Heart left ventricle (tissue), 16 donors: ENCODE measurements at regions not wholly inside any gene's neighbourhood (a gene's known extent, or its start where the extent isn't known, plus 50 kb on each side); places are given as distances from the start of the nearest gene placed in this dataset.

ENCODE experiments used
- ATAC-seq, 4 donors: fragments of 200-7000 bp; cut with Tn5 transposase; one replicate each; pipeline ENCODE4 v1.9.1; 2020 to 2022; ENCODE audit warnings: moderate library complexity in 4 of 4, mild to moderate bottlenecking in 3 of 4, moderate number of reproducible peaks in 1 of 4
- DNase-seq, 5 donors: peaks; one replicate each; pipeline ENCODE4 v3.0.0-alpha.2; 2020
- H3K27ac ChIP-seq, 12 donors: fragments of 200-600 bp; sonication (generic) in 4 of 12; one replicate each; pipeline versions ENCODE4 v1.5.0 to v1.8.0; 2016 to 2022; ENCODE audit warnings: mild to moderate bottlenecking in 2 of 12
- H3K27me3 ChIP-seq, 9 donors: fragments of 200-600 bp; sonication (generic) in 2 of 9; one replicate each; pipeline versions ENCODE4 v1.5.1 to v1.8.0; 2016 to 2022; ENCODE audit warnings: mild to moderate bottlenecking in 3 of 9
- H3K36me3 ChIP-seq, 9 donors: fragments of 200-600 bp; sonication (generic) in 2 of 9; one replicate each; pipeline versions ENCODE4 v1.5.0 to v1.8.0; 2018 to 2022; ENCODE audit warnings: mild to moderate bottlenecking in 2 of 9
- H3K4me1 ChIP-seq, 12 donors: fragments of 200-600 bp; sonication (generic) in 4 of 12; one replicate each; pipeline versions ENCODE4 v1.5.0 to v1.8.0; 2016 to 2022; ENCODE audit warnings: mild to moderate bottlenecking in 3 of 12
- H3K4me3 ChIP-seq, 12 donors: fragments of 200-600 bp; sonication (generic) in 4 of 12; one replicate each; pipeline versions ENCODE4 v1.5.0 to v1.8.0; 2017 to 2022; ENCODE audit warnings: mild to moderate bottlenecking in 9 of 12, moderate library complexity in 4 of 12
- H3K9me3 ChIP-seq, 12 donors: fragments of 200-600 bp; sonication (generic) in 4 of 12; one replicate each; pipeline versions ENCODE4 v1.5.0 to v1.8.0; 2016 to 2022; ENCODE audit warnings: mild to moderate bottlenecking in 1 of 12
- POLR2A ChIP-seq, 2 donors: fragments of 450-650 bp; IDR thresholded peaks; one replicate each; pipeline ENCODE4 v1.6.1; 2017; ENCODE audit warnings: antibody characterized with exemption in 2 of 2, mild to moderate bottlenecking in 2 of 2, moderate library complexity in 2 of 2
- WGBS, 4 donors: extraction: QIAGEN DNeasy Blood & Tissue Kit in 2 of 4; methylation state at CpG; one replicate each; pipeline versions ENCODE4 v1.1.5 to v1.1.7; 2013 to 2018; 5-methylcytosine and 5-hydroxymethylcytosine counted together
- intact Hi-C, 10 donors: fragments of 100-400 bp; cut with DNase I; formaldehyde crosslinking; loops; one replicate each; pipeline versions ENCODE4 v1.11.1 to v1.14.2; 2022
- TF ChIP-seq, protein P1 (sequence below), 12 donors: fragments of 200-600 bp; sonication (generic) in 4 of 12; IDR thresholded peaks; one replicate each; pipeline versions ENCODE4 v1.5.0 to v1.8.0; 2018 to 2022; ENCODE audit warnings: antibody characterized with exemption in 12 of 12, mild to moderate bottlenecking in 5 of 12
- donor health status: ischemic (EF 13 %, LVEDD 7.1; RV severe dilation, severe dysfunction).
- donor health status: healthy with polysubstance abuse.
- donor health status: DM: no; HTN: yes; CAD: no.
- donor health status: DM: no; HTN: no; CAD: no.
- donor health status: ischemic (EF 25% LVEDD 6.9; RV normal size, moderate dysfunction).
- donor health status: ischemic (EF 25% LVEDD 5.7; RV mildly dilated, moderate dysfunction).
- donor health status: healthy.
- donor health status: DM: yes; HTN: yes; CAD: no.
- donor health status: ischemic (EF 35%, LVEDD 5.7; RV mildly dilated, moderate dysfunction).
- donor health status: nonischemic (EF 11% LVEDD 7.7; RV severe dilation, severe dysfunction).
- donor health status: DM: yes; HTN: yes; CAD: no.
- donor health status: PGD.
- donor health status: ischemic (EF 29% LVEDD 5.4; RV normal size, mild dysfunction).
- donor health status: nonischemic (EF 23%, LVEDD 6.1; RV moderate dilation, normal function).

DNA sequence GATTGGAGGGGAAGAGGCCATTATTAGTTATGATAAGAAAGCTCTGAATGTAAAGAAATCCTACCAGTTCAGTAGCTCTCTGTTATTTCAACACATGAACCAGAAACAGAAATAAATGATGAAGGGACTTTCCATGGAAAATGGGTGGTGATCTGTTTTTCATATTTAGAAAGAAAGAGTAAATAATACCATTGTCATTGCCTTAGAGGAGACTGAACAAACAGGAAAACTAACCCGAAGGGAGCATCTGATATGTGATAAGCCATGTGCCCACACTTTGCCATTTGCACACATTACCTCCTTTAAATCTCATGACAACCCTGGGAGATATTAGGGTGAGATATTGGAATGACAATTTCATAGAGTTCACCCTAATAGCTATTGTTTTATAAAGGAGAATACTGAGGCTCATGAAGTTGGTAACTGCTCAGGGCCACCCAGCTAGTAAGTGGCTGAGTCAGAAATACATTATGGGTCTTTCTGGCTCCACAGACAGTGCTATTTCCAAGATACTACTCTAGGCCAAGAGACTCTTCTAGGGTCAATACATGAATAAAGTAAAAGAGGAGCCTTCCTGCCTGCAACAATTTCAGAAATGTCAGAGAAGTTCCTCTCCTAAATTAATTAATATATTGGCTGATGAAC, 111.0 kb upstream of the SLIT3 start:
- Histone ChIP-seq H3K36me3 (no peaks in the 10 kb centered on the region), H3K9me3 (no peaks in the 10 kb centered on the region), H3K27me3 (no peaks in the 10 kb centered on the region), H3K27ac (no peak overlapping the region), H3K4me3 (no peak overlapping the region), H3K4me1 (no peaks in the 10 kb centered on the region)
- 50 to 59% (median 53%) methylated on average over 1 of the region's 1 CpG for WGBS, 4 donors
- intact Hi-C loops, result no loop called here
- DNase-seq, result no peak
- no peak for ATAC-seq
- TF ChIP-seq POLR2A (IDR thresholded peaks at IDR 0.05), result no peak
- TF ChIP-seq, protein P1, sequence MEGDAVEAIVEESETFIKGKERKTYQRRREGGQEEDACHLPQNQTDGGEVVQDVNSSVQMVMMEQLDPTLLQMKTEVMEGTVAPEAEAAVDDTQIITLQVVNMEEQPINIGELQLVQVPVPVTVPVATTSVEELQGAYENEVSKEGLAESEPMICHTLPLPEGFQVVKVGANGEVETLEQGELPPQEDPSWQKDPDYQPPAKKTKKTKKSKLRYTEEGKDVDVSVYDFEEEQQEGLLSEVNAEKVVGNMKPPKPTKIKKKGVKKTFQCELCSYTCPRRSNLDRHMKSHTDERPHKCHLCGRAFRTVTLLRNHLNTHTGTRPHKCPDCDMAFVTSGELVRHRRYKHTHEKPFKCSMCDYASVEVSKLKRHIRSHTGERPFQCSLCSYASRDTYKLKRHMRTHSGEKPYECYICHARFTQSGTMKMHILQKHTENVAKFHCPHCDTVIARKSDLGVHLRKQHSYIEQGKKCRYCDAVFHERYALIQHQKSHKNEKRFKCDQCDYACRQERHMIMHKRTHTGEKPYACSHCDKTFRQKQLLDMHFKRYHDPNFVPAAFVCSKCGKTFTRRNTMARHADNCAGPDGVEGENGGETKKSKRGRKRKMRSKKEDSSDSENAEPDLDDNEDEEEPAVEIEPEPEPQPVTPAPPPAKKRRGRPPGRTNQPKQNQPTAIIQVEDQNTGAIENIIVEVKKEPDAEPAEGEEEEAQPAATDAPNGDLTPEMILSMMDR (IDR thresholded peaks at IDR 0.05), result no peak

DNA sequence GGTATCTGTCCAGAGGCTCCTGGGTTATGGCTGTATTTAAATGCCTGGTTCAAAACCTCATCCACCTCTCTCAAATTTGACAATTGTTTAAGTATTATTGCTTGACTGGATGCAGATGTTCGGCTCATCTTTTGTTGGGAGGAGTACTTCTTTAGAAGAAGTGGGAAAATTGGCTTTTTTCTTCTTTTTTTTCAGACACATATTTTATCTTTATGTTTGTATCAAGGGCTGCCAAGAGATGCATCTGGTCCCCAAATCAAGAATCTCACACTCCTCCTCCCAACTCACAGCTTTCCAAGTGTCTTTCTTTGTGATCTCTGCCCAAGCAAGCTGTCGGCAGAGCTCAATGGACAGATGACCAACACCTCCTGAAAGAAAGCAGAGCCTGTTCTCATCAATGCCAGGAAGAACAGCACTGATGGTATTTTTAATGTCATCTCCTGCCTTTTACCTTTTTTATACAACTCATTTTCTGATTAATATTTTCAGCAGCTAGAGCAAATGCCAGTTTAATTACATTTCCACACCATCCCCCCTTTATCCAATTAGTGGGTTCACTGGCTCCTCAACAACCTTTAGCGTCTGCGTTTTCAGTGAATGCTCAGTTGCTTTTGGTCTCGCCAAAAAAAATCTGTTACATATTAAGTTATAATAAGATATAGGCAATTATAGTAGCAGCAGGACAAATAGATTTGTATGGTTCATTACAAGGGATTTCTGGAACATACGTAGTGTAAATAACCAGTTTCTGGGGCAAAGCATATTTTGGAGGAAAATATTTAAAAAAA, 110.3 kb upstream of the SLIT3 start:
- no peaks in the 10 kb centered on the region for H3K4me1 ChIP-seq
- no peak for DNase-seq
- H3K27me3 ChIP-seq, result no peaks in the 10 kb centered on the region
- 77 to 82% (median 80%) methylated on average over 6 of the region's 6 CpGs for WGBS, 4 donors
- intact Hi-C loops, result no loop called here
- H3K4me3 ChIP-seq, result no peak overlapping the region
- H3K36me3 ChIP-seq, result no peaks in the 10 kb centered on the region
- no peak for ATAC-seq
- no peak overlapping the region for H3K27ac ChIP-seq
- TF ChIP-seq, protein P1 (IDR thresholded peaks at IDR 0.05), result no peak
- no peak for TF ChIP-seq POLR2A (IDR thresholded peaks at IDR 0.05)
- no peaks in the 10 kb centered on the region for H3K9me3 ChIP-seq

DNA sequence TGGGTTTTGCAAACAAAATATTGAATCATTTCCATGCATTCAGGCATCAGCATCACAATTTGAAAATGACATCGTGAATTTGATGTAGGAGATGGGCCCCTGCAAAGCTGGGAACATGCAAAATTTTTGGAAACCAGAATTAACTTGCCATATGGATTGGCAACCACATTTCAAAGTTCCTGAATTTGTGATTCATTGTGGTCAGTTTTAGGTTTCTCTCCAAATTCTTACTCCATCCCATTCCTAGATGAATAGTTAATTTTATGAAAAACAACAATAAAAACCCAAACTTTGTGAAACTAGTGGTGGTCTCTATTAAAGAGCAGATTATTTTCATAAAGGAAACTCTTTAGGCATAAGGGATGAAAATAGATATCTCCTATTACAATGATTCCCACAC, 107.8 kb upstream of the SLIT3 start:
- no peak overlapping the region for H3K27ac ChIP-seq
- WGBS, 4 donors, result 69 to 78% (median 72%) methylated on average over 1 of the region's 1 CpG
- no peaks in the 10 kb centered on the region for H3K9me3 ChIP-seq
- H3K27me3 ChIP-seq, result no peaks in the 10 kb centered on the region
- no peak overlapping the region for H3K4me3 ChIP-seq
- intact Hi-C loops, result no loop called here
- no peaks in the 10 kb centered on the region for H3K36me3 ChIP-seq
- DNase-seq (no peak), ATAC-seq (no peak)
- no peak for TF ChIP-seq POLR2A (IDR thresholded peaks at IDR 0.05)
- TF ChIP-seq, protein P1 (IDR thresholded peaks at IDR 0.05), result no peak
- H3K4me1 ChIP-seq, result no peaks in the 10 kb centered on the region

DNA sequence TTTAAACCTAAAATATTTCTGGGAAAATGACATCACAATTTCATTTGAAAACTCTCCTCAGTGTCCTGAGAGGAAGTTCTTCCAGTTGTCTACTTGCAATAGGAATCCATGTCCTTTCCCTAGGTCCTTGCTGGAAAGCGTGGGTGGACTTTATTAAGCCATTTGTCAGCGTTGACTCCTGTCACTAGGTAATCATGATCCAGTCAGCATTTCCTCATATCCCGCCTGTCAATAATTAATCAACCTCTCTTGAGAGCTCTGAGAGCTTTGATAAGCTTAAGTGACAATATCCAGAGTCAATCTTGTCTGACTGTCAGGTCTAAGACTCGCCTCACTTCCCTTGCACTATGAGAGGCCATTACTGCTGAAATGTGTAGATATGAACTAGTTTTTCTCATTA, 107.2 kb upstream of the SLIT3 start:
- WGBS, 4 donors, result 58 to 71% (median 65%) methylated on average over 4 of the region's 4 CpGs
- no peaks in the 10 kb centered on the region for H3K36me3 ChIP-seq
- no peaks in the 10 kb centered on the region for H3K27me3 ChIP-seq
- H3K4me3 ChIP-seq, result no peak overlapping the region
- H3K4me1 ChIP-seq, result no peaks in the 10 kb centered on the region
- no peak overlapping the region for H3K27ac ChIP-seq
- DNase-seq (no peak), ATAC-seq (no peak)
- TF ChIP-seq POLR2A (IDR thresholded peaks at IDR 0.05), result no peak
- TF ChIP-seq, protein P1 (IDR thresholded peaks at IDR 0.05), result no peak
- H3K9me3 ChIP-seq, result no peaks in the 10 kb centered on the region
- intact Hi-C loops, result no loop called here
